ENCODE measurements at regions not wholly inside any gene's neighbourhood (a gene's known extent, or its start where the extent isn't known, plus 50 kb on each side); places are given as distances from the start of the nearest gene placed in this dataset.

DNA sequence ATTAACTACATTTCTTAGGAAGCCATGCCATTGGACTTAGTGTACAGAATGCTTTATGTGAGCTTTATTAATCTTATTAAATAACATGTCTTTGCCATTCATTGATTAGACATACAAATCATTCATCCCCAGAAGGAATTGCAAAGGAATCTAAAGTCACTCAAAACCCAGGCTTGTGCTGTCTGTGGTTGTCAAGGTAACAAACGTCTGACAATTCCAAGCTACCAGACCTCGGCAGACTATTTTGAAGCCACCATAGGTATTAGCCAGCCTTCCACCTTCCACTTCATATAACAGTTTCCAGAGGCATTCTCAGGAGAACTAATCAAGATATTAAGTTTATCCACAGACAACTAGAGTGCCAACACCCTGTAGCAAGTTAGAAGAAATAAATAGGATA lies 135.2 kb upstream of the TUSC1 start:
- TF ChIP-seq, protein P1, sequence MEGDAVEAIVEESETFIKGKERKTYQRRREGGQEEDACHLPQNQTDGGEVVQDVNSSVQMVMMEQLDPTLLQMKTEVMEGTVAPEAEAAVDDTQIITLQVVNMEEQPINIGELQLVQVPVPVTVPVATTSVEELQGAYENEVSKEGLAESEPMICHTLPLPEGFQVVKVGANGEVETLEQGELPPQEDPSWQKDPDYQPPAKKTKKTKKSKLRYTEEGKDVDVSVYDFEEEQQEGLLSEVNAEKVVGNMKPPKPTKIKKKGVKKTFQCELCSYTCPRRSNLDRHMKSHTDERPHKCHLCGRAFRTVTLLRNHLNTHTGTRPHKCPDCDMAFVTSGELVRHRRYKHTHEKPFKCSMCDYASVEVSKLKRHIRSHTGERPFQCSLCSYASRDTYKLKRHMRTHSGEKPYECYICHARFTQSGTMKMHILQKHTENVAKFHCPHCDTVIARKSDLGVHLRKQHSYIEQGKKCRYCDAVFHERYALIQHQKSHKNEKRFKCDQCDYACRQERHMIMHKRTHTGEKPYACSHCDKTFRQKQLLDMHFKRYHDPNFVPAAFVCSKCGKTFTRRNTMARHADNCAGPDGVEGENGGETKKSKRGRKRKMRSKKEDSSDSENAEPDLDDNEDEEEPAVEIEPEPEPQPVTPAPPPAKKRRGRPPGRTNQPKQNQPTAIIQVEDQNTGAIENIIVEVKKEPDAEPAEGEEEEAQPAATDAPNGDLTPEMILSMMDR (IDR thresholded peaks at IDR 0.05; ENCODE audit: low read length): no peak
- TF ChIP-seq EZH2 (IDR thresholded peaks at IDR 0.05; ENCODE audit: borderline replicate concordance, low read length): no peak
